ENCODE measurements at regions not wholly inside any gene's neighbourhood (a gene's known extent, or its start where the extent isn't known, plus 50 kb on each side); places are given as distances from the start of the nearest gene placed in this dataset.

DNA sequence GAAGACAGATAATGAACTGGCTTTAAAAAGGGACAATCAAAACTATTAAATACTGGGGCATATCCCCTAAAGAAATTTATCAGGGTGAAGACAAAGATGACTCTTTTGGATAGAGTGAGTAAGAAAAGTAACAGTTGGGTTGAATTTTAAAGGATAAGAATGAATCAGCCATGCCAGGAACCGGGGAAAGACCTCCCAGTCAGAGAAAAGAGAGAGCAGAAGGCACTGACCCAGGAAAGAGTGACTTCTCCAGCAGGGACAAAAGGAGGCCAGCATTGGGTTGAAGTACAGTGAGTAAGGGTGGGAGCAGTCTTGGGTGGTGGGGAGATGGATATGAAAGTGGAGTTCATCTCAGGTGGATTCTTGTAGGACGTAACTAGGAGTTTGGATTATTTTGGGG is 516.9 kb upstream of the JAG1 start:
- no peak for TF ChIP-seq EZH2 (IDR thresholded peaks at IDR 0.05; ENCODE audit: low read depth)
- TF ChIP-seq, protein P1, sequence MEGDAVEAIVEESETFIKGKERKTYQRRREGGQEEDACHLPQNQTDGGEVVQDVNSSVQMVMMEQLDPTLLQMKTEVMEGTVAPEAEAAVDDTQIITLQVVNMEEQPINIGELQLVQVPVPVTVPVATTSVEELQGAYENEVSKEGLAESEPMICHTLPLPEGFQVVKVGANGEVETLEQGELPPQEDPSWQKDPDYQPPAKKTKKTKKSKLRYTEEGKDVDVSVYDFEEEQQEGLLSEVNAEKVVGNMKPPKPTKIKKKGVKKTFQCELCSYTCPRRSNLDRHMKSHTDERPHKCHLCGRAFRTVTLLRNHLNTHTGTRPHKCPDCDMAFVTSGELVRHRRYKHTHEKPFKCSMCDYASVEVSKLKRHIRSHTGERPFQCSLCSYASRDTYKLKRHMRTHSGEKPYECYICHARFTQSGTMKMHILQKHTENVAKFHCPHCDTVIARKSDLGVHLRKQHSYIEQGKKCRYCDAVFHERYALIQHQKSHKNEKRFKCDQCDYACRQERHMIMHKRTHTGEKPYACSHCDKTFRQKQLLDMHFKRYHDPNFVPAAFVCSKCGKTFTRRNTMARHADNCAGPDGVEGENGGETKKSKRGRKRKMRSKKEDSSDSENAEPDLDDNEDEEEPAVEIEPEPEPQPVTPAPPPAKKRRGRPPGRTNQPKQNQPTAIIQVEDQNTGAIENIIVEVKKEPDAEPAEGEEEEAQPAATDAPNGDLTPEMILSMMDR (conservative IDR thresholded peaks at IDR 0.05), result no peak
- Histone ChIP-seq H3K4me1 (replicated peaks; ENCODE audit: insufficient read depth) (no peaks in the 10 kb centered on the region), H3K79me2 (ENCODE audit: low read depth) (no peaks in the 10 kb centered on the region), H3K9me3 (ENCODE audit: insufficient read depth, low read depth) (no peaks in the 10 kb centered on the region), H3K9me2 (ENCODE audit: insufficient read depth) (no peaks in the 10 kb centered on the region), H3K27me3 (ENCODE audit: insufficient read depth, low read depth) (no peaks in the 10 kb centered on the region), H3F3A (ENCODE audit: insufficient read depth, low read depth) (no peaks in the 10 kb centered on the region), H2AFZ (no peak overlapping the region), H3K36me3 (ENCODE audit: low read depth) (no peaks in the 10 kb centered on the region), H3K4me2 (no peak overlapping the region), H3K27ac (no peak overlapping the region), H3K4me3 (no peak overlapping the region), H4K20me1 (ENCODE audit: insufficient read depth) (no peaks in the 10 kb centered on the region)
- ChIA-PET POLR2A (ENCODE audit: unreplicated experiment) (no interaction called here), CTCF (no interaction called here)
- intact Hi-C loops (cut with micrococcal nuclease; ENCODE audit: unreplicated experiment), result no loop called here
- no TSS peak for BruUV-seq (replicated peaks)
- no peak for DNase-seq

DNA sequence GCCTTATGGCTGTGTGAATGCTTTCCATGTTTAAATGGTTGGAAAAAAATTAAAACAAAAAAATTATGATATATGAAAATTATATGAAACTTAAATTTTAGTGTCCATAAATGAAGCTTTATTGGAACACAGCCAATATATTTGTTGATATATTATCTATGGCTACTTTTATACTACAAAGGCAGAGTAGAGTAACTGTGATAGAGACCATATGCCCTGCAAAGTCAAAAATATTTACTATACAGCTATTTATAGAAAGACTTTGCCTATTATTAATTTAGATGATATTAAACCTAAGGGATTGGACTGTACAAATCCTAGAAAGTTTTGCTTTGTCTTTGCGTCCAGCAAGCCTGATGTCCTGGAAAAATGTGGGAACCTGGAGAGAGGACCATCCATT is 518.3 kb upstream of the JAG1 start:
- POLR2A ChIA-PET (ENCODE audit: unreplicated experiment), result no interaction called here
- Histone ChIP-seq H3K79me2 (ENCODE audit: low read depth) (no peaks in the 10 kb centered on the region), H3K4me3 (no peak overlapping the region), H3F3A (ENCODE audit: insufficient read depth, low read depth) (no peaks in the 10 kb centered on the region), H2AFZ (no peak overlapping the region), H3K36me3 (ENCODE audit: low read depth) (no peaks in the 10 kb centered on the region), H3K4me1 (replicated peaks; ENCODE audit: insufficient read depth) (no peaks in the 10 kb centered on the region), H4K20me1 (ENCODE audit: insufficient read depth) (no peaks in the 10 kb centered on the region), H3K27ac (no peak overlapping the region), H3K27me3 (ENCODE audit: insufficient read depth, low read depth) (no peaks in the 10 kb centered on the region), H3K9me2 (ENCODE audit: insufficient read depth) (no peaks in the 10 kb centered on the region), H3K4me2 (no peak overlapping the region), H3K9me3 (ENCODE audit: insufficient read depth, low read depth) (no peaks in the 10 kb centered on the region)
- DNase-seq, result no peak
- CTCF ChIA-PET, result no interaction called here
- BruUV-seq (replicated peaks), result no TSS peak
- intact Hi-C loops (cut with micrococcal nuclease; ENCODE audit: unreplicated experiment), result no loop called here
- TF ChIP-seq, protein P1 (conservative IDR thresholded peaks at IDR 0.05), result no peak
- TF ChIP-seq EZH2 (IDR thresholded peaks at IDR 0.05; ENCODE audit: low read depth), result no peak

DNA sequence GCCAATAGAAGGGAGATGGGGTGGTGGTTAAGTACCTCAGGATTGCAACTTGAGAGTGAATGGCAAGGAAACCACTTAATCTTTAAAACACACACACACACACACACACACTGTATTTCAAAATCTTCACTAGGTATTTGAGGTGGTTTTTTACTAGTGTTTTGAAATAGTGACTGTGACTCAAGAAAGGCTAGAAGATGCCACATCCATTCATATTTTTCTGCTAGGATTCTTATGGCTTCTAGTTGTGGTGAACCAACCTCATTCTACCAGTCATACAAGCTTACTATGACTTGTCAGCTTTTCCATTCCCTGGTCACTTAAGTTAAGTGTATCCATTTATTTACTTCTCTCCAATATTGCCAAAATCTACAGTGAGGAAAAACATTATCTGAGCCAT is 519.4 kb upstream of the JAG1 start:
- no peak overlapping the region for H3K27ac ChIP-seq
- H2AFZ ChIP-seq, result no peak overlapping the region
- BruUV-seq (replicated peaks), result no TSS peak
- intact Hi-C loops (cut with micrococcal nuclease; ENCODE audit: unreplicated experiment), result no loop called here
- H3F3A ChIP-seq (ENCODE audit: insufficient read depth, low read depth), result no peaks in the 10 kb centered on the region
- no peak for TF ChIP-seq EZH2 (IDR thresholded peaks at IDR 0.05; ENCODE audit: low read depth)
- TF ChIP-seq, protein P1 (conservative IDR thresholded peaks at IDR 0.05), result no peak
- DNase-seq, result peak in 1 of 2 experiments; percentile 52
- no peaks in the 10 kb centered on the region for H3K4me1 ChIP-seq (replicated peaks; ENCODE audit: insufficient read depth)
- H4K20me1 ChIP-seq (ENCODE audit: insufficient read depth), result no peaks in the 10 kb centered on the region
- H3K4me3 ChIP-seq, result no peak overlapping the region
- H3K9me2 ChIP-seq (ENCODE audit: insufficient read depth), result no peaks in the 10 kb centered on the region
- no peaks in the 10 kb centered on the region for H3K9me3 ChIP-seq (ENCODE audit: insufficient read depth, low read depth)
- no peak overlapping the region for H3K4me2 ChIP-seq
- H3K27me3 ChIP-seq (ENCODE audit: insufficient read depth, low read depth), result no peaks in the 10 kb centered on the region
- CTCF ChIA-PET, result interaction anchor here (0.6 kb wide), 1 partner anchor 260 kb away, joined by 4 read pairs; no protein-coding TSS in a partner anchor
- POLR2A ChIA-PET (ENCODE audit: unreplicated experiment), result no interaction called here
- no peaks in the 10 kb centered on the region for H3K36me3 ChIP-seq (ENCODE audit: low read depth)
- H3K79me2 ChIP-seq (ENCODE audit: low read depth), result no peaks in the 10 kb centered on the region
